Testis (tissue), 2 donors: ENCODE measurements at regions not wholly inside any gene's neighbourhood (a gene's known extent, or its start where the extent isn't known, plus 50 kb on each side); places are given as distances from the start of the nearest gene placed in this dataset.
"Not testable (repeated sequence)": the region's sequence is repeated elsewhere in the genome, so short reads cannot be mapped to it uniquely, and the experiment has no call there.

Experiments
- DNase-seq: peaks from one replicate; pipeline ENCODE4 v3.0.0-alpha.2; 2019
- H3K27ac ChIP-seq, 2 donors: fragments of 200-600 bp; sonication (generic); one replicate each; pipeline ENCODE4 v1.5.1; 2019
- H3K27me3 ChIP-seq: fragments of 200-600 bp; sonication (generic); one replicate; pipeline ENCODE4 v1.5.1; 2019
- H3K36me3 ChIP-seq: fragments of 200-600 bp; sonication (generic); one replicate; pipeline ENCODE4 v1.5.1; 2017; ENCODE audit warnings: low read depth; ENCODE audit errors: missing control alignments
- H3K4me1 ChIP-seq: fragments of 200-600 bp; sonication (generic); one replicate; pipeline ENCODE4 v1.5.1; 2019
- H3K4me3 ChIP-seq, 2 donors: fragments of 200-600 bp; sonication (generic); one replicate each; pipeline ENCODE4 v1.5.1; 2017 to 2019
- H3K9me3 ChIP-seq: fragments of 200-600 bp; sonication (generic); one replicate; pipeline ENCODE4 v1.5.1; 2017
- CTCF ChIP-seq, 3 experiments: fragments of 450-650 bp in 2 of 3; fragments of 200-600 bp in 1 of 3; sonication (generic) in 1 of 3; IDR thresholded peaks; one replicate each; pipeline ENCODE4 v1.5.1; 2016 to 2019; ENCODE audit warnings: antibody characterized with exemption in 3 of 3, mild to moderate bottlenecking in 2 of 3, moderate library complexity in 1 of 3
- POLR2A ChIP-seq: fragments of 450-650 bp; IDR thresholded peaks from one replicate; pipeline ENCODE4 v1.6.1; 2017; ENCODE audit warnings: antibody characterized with exemption, mild to moderate bottlenecking, moderate library complexity
- WGBS, 2 donors: methylation state at CpG; one replicate each; pipeline ENCODE4 v1.1.5; 2018; 5-methylcytosine and 5-hydroxymethylcytosine counted together
- intact Hi-C: fragments of 100-400 bp; cut with DNase I; formaldehyde crosslinking; loops from one replicate; pipeline ENCODE4 v1.15.1; 2023; ENCODE audit warnings: low total_unique reads

GRCh38 chr14:40684328-40684727, 922.3 kb upstream of the LRFN5 start:
- 90 to 91% methylated on average over 1 of the region's 1 CpG for WGBS, 2 donors
- H3K36me3 ChIP-seq = no peaks in the 10 kb centered on the region
- TF ChIP-seq CTCF (IDR thresholded peaks at IDR 0.05) (no peak), POLR2A (no peak)
- DNase-seq = no peak
- H3K27ac ChIP-seq = no peak overlapping the region
- H3K9me3 ChIP-seq = no peaks in the 10 kb centered on the region
- intact Hi-C loops = no loop called here
- H3K27me3 ChIP-seq = no peaks in the 10 kb centered on the region
- H3K4me1 ChIP-seq = no peaks in the 10 kb centered on the region
- no peak overlapping the region for H3K4me3 ChIP-seq

- intact Hi-C loops = no loop called here
- 85 to 90% methylated on average over 3 of the region's 3 CpGs for WGBS, 2 donors
- Histone ChIP-seq H3K4me3 (no peak overlapping the region), H3K36me3 (no peaks in the 10 kb centered on the region), H3K27ac (no peak overlapping the region), H3K9me3 (no peaks in the 10 kb centered on the region), H3K27me3 (no peaks in the 10 kb centered on the region), H3K4me1 (no peaks in the 10 kb centered on the region)
- no peak for TF ChIP-seq POLR2A
- TF ChIP-seq CTCF (IDR thresholded peaks at IDR 0.05) = no peak
- DNase-seq = no peak
These were observed 924.4 kb upstream of the LRFN5 start for GRCh38 chr14:40682131-40682913.

- H3K4me1 ChIP-seq = no peaks in the 10 kb centered on the region
- DNase-seq = no peak
- H3K27me3 ChIP-seq = no peaks in the 10 kb centered on the region
- H3K9me3 ChIP-seq = no peaks in the 10 kb centered on the region
- WGBS, 2 donors = 71 to 85% methylated on average over 1 of the region's 1 CpG
- TF ChIP-seq CTCF (IDR thresholded peaks at IDR 0.05) (no peak), POLR2A (no peak)
- intact Hi-C loops = no loop called here
- H3K27ac ChIP-seq = no peak overlapping the region
- no peaks in the 10 kb centered on the region for H3K36me3 ChIP-seq
- no peak overlapping the region for H3K4me3 ChIP-seq
These were observed 927.4 kb upstream of the LRFN5 start for GRCh38 chr14:40679256-40679655.

- intact Hi-C loops, H3K36me3 ChIP-seq, H3K4me1 ChIP-seq, H3K9me3 ChIP-seq, H3K27me3 ChIP-seq, H3K27ac ChIP-seq, DNase-seq, H3K4me3 ChIP-seq: not testable (repeated sequence)
These were observed 929.5 kb upstream of the LRFN5 start for GRCh38 chr14:40677206-40677605.

GRCh38 chr14:40674502-40674901, 932.2 kb upstream of the LRFN5 start:
- TF ChIP-seq POLR2A = no peak
- TF ChIP-seq CTCF (IDR thresholded peaks at IDR 0.05) = no peak
- Histone ChIP-seq H3K9me3 (no peaks in the 10 kb centered on the region), H3K27ac (no peak overlapping the region), H3K36me3 (no peaks in the 10 kb centered on the region), H3K4me1 (no peaks in the 10 kb centered on the region), H3K27me3 (no peaks in the 10 kb centered on the region), H3K4me3 (no peak overlapping the region)
- no peak for DNase-seq
- intact Hi-C loops = no loop called here
- 80 to 90% methylated on average over 1 of the region's 1 CpG for WGBS, 2 donors
